GM23338 (cell line): ENCODE measurements at regions not wholly inside any gene's neighbourhood (a gene's known extent, or its start where the extent isn't known, plus 50 kb on each side); places are given as distances from the start of the nearest gene placed in this dataset.

Source experiments
- EZH2 ChIP-seq: fragments of 200-600 bp; sonication (generic); IDR thresholded peaks from one replicate; pipeline ENCODE4 v1.8.0; 2017; ENCODE audit warnings: antibody characterized with exemption, mild to moderate bottlenecking, low read depth; ENCODE audit not compliant: unreplicated experiment
- JUNB ChIP-seq: IDR thresholded peaks from one replicate; pipeline ENCODE4 v1.6.1; 2016; ENCODE audit warnings: antibody characterized with exemption; ENCODE audit not compliant: unreplicated experiment
- POLR2AphosphoS5 ChIP-seq: IDR thresholded peaks from 2 replicates; pipeline ENCODE4 v1.6.1; 2016; ENCODE audit warnings: antibody characterized with exemption, low read depth
- TF ChIP-seq, protein P1 (sequence below): IDR thresholded peaks from one replicate; pipeline ENCODE4 v1.6.1; 2018; ENCODE audit warnings: antibody characterized with exemption; ENCODE audit not compliant: unreplicated experiment
- TF ChIP-seq, protein P2 (sequence below), 2 experiments: fragments of 200-600 bp in 1 of 2; sonication (generic) in 1 of 2; conservative IDR thresholded peaks; 2 replicates each; pipeline versions ENCODE4 v1.5.1 to v1.6.1; 2016 to 2017; ENCODE audit warnings: antibody characterized with exemption in 2 of 2, low read depth in 2 of 2, mild to moderate bottlenecking in 2 of 2, moderate library complexity in 1 of 2
- TF ChIP-seq, protein P3 (sequence below): IDR thresholded peaks from 2 replicates; pipeline ENCODE4 v1.6.1; 2016; ENCODE audit warnings: antibody characterized with exemption
- TF ChIP-seq, protein P4 (sequence below): fragments of 250-450 bp; sonication (Bioruptor Pico); IDR thresholded peaks from 2 replicates; pipeline ENCODE4 v1.5.0; 2020; ENCODE audit warnings: mild to moderate bottlenecking, moderate library complexity

DNA sequence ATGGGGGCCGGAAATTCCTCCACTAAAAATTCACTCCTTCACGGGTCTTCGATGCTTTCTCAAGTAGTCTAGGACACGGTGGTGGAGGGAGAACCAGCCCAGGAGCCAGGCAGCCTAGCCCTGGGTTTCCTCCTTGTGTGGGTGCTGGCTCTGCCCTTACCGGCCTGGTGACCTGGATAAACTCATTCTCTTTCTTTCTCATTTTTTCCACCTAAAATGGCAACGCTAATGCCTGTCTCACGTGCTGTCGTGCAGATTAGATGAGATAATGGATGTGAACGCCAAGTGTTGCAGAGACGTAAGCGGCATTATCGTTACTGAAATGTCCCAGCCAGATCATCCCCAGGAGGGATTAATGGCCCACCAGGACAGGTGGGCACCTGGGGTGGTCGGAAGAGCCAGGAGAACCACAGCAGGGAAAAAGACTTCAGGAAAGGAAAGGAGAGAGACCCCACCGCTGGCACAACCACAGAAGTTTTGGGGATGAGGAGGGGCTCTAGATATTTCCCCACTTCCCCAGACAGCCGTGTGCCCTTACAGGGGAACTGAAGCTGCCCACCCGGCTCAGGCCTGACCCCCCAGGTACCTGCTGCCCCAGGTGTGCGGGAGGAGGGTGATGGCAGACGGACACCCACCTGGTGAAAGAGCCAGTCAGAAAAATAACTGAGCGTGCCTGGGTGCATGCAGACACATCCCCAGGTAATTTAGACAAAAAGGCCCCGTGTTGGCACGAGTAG is 100.8 kb upstream of the ASAP2 start:
- TF ChIP-seq, protein P1, sequence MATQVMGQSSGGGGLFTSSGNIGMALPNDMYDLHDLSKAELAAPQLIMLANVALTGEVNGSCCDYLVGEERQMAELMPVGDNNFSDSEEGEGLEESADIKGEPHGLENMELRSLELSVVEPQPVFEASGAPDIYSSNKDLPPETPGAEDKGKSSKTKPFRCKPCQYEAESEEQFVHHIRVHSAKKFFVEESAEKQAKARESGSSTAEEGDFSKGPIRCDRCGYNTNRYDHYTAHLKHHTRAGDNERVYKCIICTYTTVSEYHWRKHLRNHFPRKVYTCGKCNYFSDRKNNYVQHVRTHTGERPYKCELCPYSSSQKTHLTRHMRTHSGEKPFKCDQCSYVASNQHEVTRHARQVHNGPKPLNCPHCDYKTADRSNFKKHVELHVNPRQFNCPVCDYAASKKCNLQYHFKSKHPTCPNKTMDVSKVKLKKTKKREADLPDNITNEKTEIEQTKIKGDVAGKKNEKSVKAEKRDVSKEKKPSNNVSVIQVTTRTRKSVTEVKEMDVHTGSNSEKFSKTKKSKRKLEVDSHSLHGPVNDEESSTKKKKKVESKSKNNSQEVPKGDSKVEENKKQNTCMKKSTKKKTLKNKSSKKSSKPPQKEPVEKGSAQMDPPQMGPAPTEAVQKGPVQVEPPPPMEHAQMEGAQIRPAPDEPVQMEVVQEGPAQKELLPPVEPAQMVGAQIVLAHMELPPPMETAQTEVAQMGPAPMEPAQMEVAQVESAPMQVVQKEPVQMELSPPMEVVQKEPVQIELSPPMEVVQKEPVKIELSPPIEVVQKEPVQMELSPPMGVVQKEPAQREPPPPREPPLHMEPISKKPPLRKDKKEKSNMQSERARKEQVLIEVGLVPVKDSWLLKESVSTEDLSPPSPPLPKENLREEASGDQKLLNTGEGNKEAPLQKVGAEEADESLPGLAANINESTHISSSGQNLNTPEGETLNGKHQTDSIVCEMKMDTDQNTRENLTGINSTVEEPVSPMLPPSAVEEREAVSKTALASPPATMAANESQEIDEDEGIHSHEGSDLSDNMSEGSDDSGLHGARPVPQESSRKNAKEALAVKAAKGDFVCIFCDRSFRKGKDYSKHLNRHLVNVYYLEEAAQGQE, result no peak
- TF ChIP-seq, protein P2, sequence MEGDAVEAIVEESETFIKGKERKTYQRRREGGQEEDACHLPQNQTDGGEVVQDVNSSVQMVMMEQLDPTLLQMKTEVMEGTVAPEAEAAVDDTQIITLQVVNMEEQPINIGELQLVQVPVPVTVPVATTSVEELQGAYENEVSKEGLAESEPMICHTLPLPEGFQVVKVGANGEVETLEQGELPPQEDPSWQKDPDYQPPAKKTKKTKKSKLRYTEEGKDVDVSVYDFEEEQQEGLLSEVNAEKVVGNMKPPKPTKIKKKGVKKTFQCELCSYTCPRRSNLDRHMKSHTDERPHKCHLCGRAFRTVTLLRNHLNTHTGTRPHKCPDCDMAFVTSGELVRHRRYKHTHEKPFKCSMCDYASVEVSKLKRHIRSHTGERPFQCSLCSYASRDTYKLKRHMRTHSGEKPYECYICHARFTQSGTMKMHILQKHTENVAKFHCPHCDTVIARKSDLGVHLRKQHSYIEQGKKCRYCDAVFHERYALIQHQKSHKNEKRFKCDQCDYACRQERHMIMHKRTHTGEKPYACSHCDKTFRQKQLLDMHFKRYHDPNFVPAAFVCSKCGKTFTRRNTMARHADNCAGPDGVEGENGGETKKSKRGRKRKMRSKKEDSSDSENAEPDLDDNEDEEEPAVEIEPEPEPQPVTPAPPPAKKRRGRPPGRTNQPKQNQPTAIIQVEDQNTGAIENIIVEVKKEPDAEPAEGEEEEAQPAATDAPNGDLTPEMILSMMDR (conservative IDR thresholded peaks at IDR 0.05; ENCODE audit: low read depth in 2 of 2), result no peak
- TF ChIP-seq POLR2AphosphoS5 (no peak), EZH2 (no peak), JUNB (no peak)
- TF ChIP-seq, protein P3, sequence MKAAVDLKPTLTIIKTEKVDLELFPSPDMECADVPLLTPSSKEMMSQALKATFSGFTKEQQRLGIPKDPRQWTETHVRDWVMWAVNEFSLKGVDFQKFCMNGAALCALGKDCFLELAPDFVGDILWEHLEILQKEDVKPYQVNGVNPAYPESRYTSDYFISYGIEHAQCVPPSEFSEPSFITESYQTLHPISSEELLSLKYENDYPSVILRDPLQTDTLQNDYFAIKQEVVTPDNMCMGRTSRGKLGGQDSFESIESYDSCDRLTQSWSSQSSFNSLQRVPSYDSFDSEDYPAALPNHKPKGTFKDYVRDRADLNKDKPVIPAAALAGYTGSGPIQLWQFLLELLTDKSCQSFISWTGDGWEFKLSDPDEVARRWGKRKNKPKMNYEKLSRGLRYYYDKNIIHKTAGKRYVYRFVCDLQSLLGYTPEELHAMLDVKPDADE, result no peak
- TF ChIP-seq, protein P4, sequence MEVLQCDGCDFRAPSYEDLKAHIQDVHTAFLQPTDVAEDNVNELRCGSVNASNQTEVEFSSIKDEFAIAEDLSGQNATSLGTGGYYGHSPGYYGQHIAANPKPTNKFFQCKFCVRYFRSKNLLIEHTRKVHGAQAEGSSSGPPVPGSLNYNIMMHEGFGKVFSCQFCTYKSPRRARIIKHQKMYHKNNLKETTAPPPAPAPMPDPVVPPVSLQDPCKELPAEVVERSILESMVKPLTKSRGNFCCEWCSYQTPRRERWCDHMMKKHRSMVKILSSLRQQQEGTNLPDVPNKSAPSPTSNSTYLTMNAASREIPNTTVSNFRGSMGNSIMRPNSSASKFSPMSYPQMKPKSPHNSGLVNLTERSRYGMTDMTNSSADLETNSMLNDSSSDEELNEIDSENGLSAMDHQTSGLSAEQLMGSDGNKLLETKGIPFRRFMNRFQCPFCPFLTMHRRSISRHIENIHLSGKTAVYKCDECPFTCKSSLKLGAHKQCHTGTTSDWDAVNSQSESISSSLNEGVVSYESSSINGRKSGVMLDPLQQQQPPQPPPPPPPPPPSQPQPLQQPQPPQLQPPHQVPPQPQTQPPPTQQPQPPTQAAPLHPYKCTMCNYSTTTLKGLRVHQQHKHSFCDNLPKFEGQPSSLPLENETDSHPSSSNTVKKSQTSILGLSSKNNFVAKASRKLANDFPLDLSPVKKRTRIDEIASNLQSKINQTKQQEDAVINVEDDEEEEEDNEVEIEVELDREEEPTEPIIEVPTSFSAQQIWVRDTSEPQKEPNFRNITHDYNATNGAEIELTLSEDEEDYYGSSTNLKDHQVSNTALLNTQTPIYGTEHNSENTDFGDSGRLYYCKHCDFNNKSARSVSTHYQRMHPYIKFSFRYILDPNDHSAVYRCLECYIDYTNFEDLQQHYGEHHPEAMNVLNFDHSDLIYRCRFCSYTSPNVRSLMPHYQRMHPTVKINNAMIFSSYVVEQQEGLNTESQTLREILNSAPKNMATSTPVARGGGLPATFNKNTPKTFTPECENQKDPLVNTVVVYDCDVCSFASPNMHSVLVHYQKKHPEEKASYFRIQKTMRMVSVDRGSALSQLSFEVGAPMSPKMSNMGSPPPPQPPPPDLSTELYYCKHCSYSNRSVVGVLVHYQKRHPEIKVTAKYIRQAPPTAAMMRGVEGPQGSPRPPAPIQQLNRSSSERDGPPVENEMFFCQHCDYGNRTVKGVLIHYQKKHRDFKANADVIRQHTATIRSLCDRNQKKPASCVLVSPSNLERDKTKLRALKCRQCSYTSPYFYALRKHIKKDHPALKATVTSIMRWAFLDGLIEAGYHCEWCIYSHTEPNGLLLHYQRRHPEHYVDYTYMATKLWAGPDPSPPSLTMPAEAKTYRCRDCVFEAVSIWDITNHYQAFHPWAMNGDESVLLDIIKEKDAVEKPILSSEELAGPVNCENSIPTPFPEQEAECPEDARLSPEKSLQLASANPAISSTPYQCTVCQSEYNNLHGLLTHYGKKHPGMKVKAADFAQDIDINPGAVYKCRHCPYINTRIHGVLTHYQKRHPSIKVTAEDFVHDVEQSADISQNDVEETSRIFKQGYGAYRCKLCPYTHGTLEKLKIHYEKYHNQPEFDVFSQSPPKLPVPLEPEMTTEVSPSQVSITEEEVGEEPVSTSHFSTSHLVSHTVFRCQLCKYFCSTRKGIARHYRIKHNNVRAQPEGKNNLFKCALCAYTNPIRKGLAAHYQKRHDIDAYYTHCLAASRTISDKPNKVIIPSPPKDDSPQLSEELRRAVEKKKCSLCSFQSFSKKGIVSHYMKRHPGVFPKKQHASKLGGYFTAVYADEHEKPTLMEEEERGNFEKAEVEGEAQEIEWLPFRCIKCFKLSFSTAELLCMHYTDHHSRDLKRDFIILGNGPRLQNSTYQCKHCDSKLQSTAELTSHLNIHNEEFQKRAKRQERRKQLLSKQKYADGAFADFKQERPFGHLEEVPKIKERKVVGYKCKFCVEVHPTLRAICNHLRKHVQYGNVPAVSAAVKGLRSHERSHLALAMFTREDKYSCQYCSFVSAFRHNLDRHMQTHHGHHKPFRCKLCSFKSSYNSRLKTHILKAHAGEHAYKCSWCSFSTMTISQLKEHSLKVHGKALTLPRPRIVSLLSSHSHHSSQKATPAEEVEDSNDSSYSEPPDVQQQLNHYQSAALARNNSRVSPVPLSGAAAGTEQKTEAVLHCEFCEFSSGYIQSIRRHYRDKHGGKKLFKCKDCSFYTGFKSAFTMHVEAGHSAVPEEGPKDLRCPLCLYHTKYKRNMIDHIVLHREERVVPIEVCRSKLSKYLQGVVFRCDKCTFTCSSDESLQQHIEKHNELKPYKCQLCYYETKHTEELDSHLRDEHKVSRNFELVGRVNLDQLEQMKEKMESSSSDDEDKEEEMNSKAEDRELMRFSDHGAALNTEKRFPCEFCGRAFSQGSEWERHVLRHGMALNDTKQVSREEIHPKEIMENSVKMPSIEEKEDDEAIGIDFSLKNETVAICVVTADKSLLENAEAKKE (CRISPR knock-in tag), result no peak
